Uterus (tissue), 2 donors: ENCODE measurements at regions not wholly inside any gene's neighbourhood (a gene's known extent, or its start where the extent isn't known, plus 50 kb on each side); places are given as distances from the start of the nearest gene placed in this dataset.

Source experiments
- CTCF ChIP-seq, 4 experiments: fragments of 200-600 bp in 2 of 4; fragments of 450-650 bp in 2 of 4; sonication (generic) in 2 of 4; IDR thresholded peaks; one replicate each; pipeline ENCODE4 v1.5.1; 2016 to 2019; ENCODE audit warnings: antibody characterized with exemption in 4 of 4, mild to moderate bottlenecking in 2 of 4, moderate library complexity in 1 of 4
- POLR2A ChIP-seq, 2 donors: fragments of 450-650 bp; IDR thresholded peaks; one replicate each; pipeline ENCODE4 v1.6.1; 2016; ENCODE audit warnings: antibody characterized with exemption in 2 of 2, mild to moderate bottlenecking in 1 of 2, moderate library complexity in 1 of 2

- TF ChIP-seq CTCF (IDR thresholded peaks at IDR 0.05) (no peak), POLR2A (IDR thresholded peaks at IDR 0.05) (no peak)
Observed at GRCh38 chr12:12011880-12012260, 58.9 kb upstream of the BCL2L14 start.
